ENCODE measurements at regions not wholly inside any gene's neighbourhood (a gene's known extent, or its start where the extent isn't known, plus 50 kb on each side); places are given as distances from the start of the nearest gene placed in this dataset.
A peak's percentile ranks its signal among the peaks of the same experiment; 100 is the strongest.

- Mint-ChIP-seq H3K27me3 (no peaks in the 10 kb centered on the region), H3K9me3 (no peaks in the 10 kb centered on the region), H3K4me3 (no peak overlapping the region), H3K4me1 (peaks cover 3 to 13% (median 3%) of the 10 kb centered on the region in 3 donors), H3K36me3 (peaks cover 8% of the 10 kb centered on the region), H3K27ac (no peak overlapping the region)
Observed at GRCh38 chr7:130880668-130881067, 146.7 kb upstream of the KLF14 start.

GRCh38 chr7:130881091-130881798 is 147.2 kb upstream of the KLF14 start:
- peaks cover 3 to 13% (median 3%) of the 10 kb centered on the region in 3 donors for H3K4me1 Mint-ChIP-seq
- no peaks in the 10 kb centered on the region for H3K9me3 Mint-ChIP-seq
- H3K4me3 Mint-ChIP-seq: no peak overlapping the region
- peak overlapping the region in 1 of 3 donors; percentile 19 for H3K27ac Mint-ChIP-seq
- peaks cover 8% of the 10 kb centered on the region for H3K36me3 Mint-ChIP-seq
- no peaks in the 10 kb centered on the region for H3K27me3 Mint-ChIP-seq

GRCh38 chr7:130881799-130882141 is 147.8 kb upstream of the KLF14 start:
- H3K36me3 Mint-ChIP-seq: peaks cover 8% of the 10 kb centered on the region
- H3K4me3 Mint-ChIP-seq: no peak overlapping the region
- H3K4me1 Mint-ChIP-seq: peaks cover 0 to 10% (median 3%) of the 10 kb centered on the region in 3 donors
- H3K27ac Mint-ChIP-seq: peak overlapping the region in 2 of 3 donors; percentile 19 to 33
- H3K9me3 Mint-ChIP-seq: no peaks in the 10 kb centered on the region
- no peaks in the 10 kb centered on the region for H3K27me3 Mint-ChIP-seq

GRCh38 chr7:130882396-130882795 is 148.4 kb upstream of the KLF14 start:
- H3K4me3 Mint-ChIP-seq: no peak overlapping the region
- H3K9me3 Mint-ChIP-seq: no peaks in the 10 kb centered on the region
- H3K27ac Mint-ChIP-seq: peak overlapping the region in 2 of 3 donors; percentile 33 to 76
- H3K36me3 Mint-ChIP-seq: peaks cover 8% of the 10 kb centered on the region
- no peaks in the 10 kb centered on the region for H3K27me3 Mint-ChIP-seq
- peaks cover 0 to 10% (median 3%) of the 10 kb centered on the region in 3 donors for H3K4me1 Mint-ChIP-seq

GRCh38 chr7:130883928-130884327 is 149.9 kb upstream of the KLF14 start:
- no peak overlapping the region for H3K4me3 Mint-ChIP-seq

GRCh38 chr7:130884437-130885417 is 150.7 kb upstream of the KLF14 start:
- Mint-ChIP-seq H3K27ac (peak overlapping the region in 1 of 3 donors; percentile 80), H3K36me3 (peaks cover 3% of the 10 kb centered on the region), H3K27me3 (no peaks in the 10 kb centered on the region), H3K4me3 (peak overlapping the region in 2 of 4 donors; percentile 17 to 33), H3K9me3 (no peaks in the 10 kb centered on the region), H3K4me1 (peaks cover 0 to 7% (median 1%) of the 10 kb centered on the region in 3 donors)

More at GRCh38 chr7:130883928-130884327, 149.9 kb upstream of the KLF14 start:
- Mint-ChIP-seq H3K27ac (peak overlapping the region in 2 of 3 donors; percentile 10 to 63), H3K27me3 (no peaks in the 10 kb centered on the region), H3K9me3 (no peaks in the 10 kb centered on the region), H3K4me1 (peaks cover 1 to 9% (median 1%) of the 10 kb centered on the region in 3 donors), H3K36me3 (peaks cover 4% of the 10 kb centered on the region)

GRCh38 chr7:130886438-130887135 is 152.6 kb upstream of the KLF14 start:
- H3K9me3 Mint-ChIP-seq: no peaks in the 10 kb centered on the region
- no peaks in the 10 kb centered on the region for H3K27me3 Mint-ChIP-seq
- H3K36me3 Mint-ChIP-seq: peaks cover 3% of the 10 kb centered on the region
- H3K4me1 Mint-ChIP-seq: peaks cover 0 to 7% (median 1%) of the 10 kb centered on the region in 3 donors
- no peak overlapping the region for H3K4me3 Mint-ChIP-seq
- peak overlapping the region; percentile 13 to 68 (median 16) for H3K27ac Mint-ChIP-seq

- Mint-ChIP-seq H3K36me3 (peaks cover 4% of the 10 kb centered on the region), H3K27ac (peak overlapping the region; percentile 63 to 84 (median 68)), H3K9me3 (no peaks in the 10 kb centered on the region), H3K4me3 (no peak overlapping the region), H3K27me3 (no peaks in the 10 kb centered on the region), H3K4me1 (peaks cover under 1 to 7% (median 1%) of the 10 kb centered on the region in 3 donors)
Observed at GRCh38 chr7:130887182-130887956, 153.4 kb upstream of the KLF14 start.

GRCh38 chr7:130887957-130888371 is 154.0 kb upstream of the KLF14 start:
- Mint-ChIP-seq H3K4me1 (peaks cover 1 to 7% (median 5%) of the 10 kb centered on the region in 3 donors), H3K27me3 (no peaks in the 10 kb centered on the region), H3K9me3 (no peaks in the 10 kb centered on the region), H3K36me3 (peaks cover 4% of the 10 kb centered on the region), H3K4me3 (no peak overlapping the region), H3K27ac (peak overlapping the region; percentile 24 to 84 (median 55))

- Mint-ChIP-seq H3K27me3 (no peaks in the 10 kb centered on the region), H3K4me1 (peaks cover 1 to 8% (median 6%) of the 10 kb centered on the region in 3 donors), H3K4me3 (no peak overlapping the region), H3K36me3 (peaks cover 4% of the 10 kb centered on the region), H3K27ac (peak overlapping the region; percentile 24 to 84 (median 55)), H3K9me3 (no peaks in the 10 kb centered on the region)
Observed at GRCh38 chr7:130888468-130888867, 154.5 kb upstream of the KLF14 start.

GRCh38 chr7:130890176-130891020 is 156.4 kb upstream of the KLF14 start:
- peaks cover 4% of the 10 kb centered on the region for H3K36me3 Mint-ChIP-seq
- no peak overlapping the region for H3K4me3 Mint-ChIP-seq
- peaks cover 13 to 23% (median 14%) of the 10 kb centered on the region in 3 donors for H3K4me1 Mint-ChIP-seq
- H3K9me3 Mint-ChIP-seq: no peaks in the 10 kb centered on the region
- peak overlapping the region in 2 of 3 donors; percentile 71 to 84 for H3K27ac Mint-ChIP-seq
- H3K27me3 Mint-ChIP-seq: no peaks in the 10 kb centered on the region

- H3K27ac Mint-ChIP-seq: peak overlapping the region; percentile 67 to 84 (median 71)
- peaks cover 4% of the 10 kb centered on the region for H3K36me3 Mint-ChIP-seq
- H3K4me3 Mint-ChIP-seq: no peak overlapping the region
- no peaks in the 10 kb centered on the region for H3K9me3 Mint-ChIP-seq
- no peaks in the 10 kb centered on the region for H3K27me3 Mint-ChIP-seq
- peaks cover 16 to 32% (median 18%) of the 10 kb centered on the region in 3 donors for H3K4me1 Mint-ChIP-seq
Observed at GRCh38 chr7:130891254-130892094, 157.5 kb upstream of the KLF14 start.

Data from IgD-negative memory B cell (primary cell).